K562 (cell line): ENCODE measurements at regions not wholly inside any gene's neighbourhood (a gene's known extent, or its start where the extent isn't known, plus 50 kb on each side); places are given as distances from the start of the nearest gene placed in this dataset.

Experiments used
- ATAC-seq: fragments of 200-7000 bp; cut with Tn5 transposase; 3 replicates; pipeline ENCODE4 v1.9.1; 2020; ENCODE audit warnings: moderate library complexity
- BruUV-seq: library from RNA; stranded (reverse); fragments of 400-500 nt; replicated peaks from 2 replicates; lab custom pipeline; 2021; lab: Mats Ljungman, UMichigan
- CTCF ChIA-PET: fragments of 300-600 bp; formaldehyde crosslinking; extraction: SDS; loops from one replicate; lab custom pipeline; 2021; ENCODE audit warnings: low intra/inter-chr PET ratio; lab: Yijun Ruan, JAX
- POLR2A ChIA-PET: fragments of 300-600, 350-650 bp; sonication (Branson Sonifier 250); formaldehyde crosslinking; extraction: SDS; loops from one replicate; lab custom pipeline; 2021; ENCODE audit warnings: antibody characterized with exemption, inconsistent platforms; lab: Yijun Ruan, JAX
- DNase-seq, 4 experiments: peaks; one replicate each; pipeline versions ENCODE4 v3.0.0 to v3.0.0-alpha.2; 2011 to 2018; ENCODE audit warnings: low spot score in 3 of 4, mixed read lengths in 3 of 4; ENCODE audit errors: extremely low read depth in 1 of 4
- FAIRE-seq: peaks from 2 replicates; lab custom pipeline; 2011; peaks lifted over from hg19 to GRCh38; lab: Jason Lieb, UNC
- H2AFZ ChIP-seq: 2 replicates; pipeline ENCODE4 v1.6.0; 2011; ENCODE audit warnings: low read depth, low read length, control low read depth, inconsistent platforms
- H3K27ac ChIP-seq: fragments of 200-600 bp; 3 replicates; pipeline ENCODE4 v1.8.0; 2011; ENCODE audit warnings: low read depth, mild to moderate bottlenecking, control low read depth, inconsistent platforms, low read length, moderate library complexity, mixed read lengths; ENCODE audit errors: extremely low read depth
- H3K27me3 ChIP-seq, 2 experiments: fragments of 300-600 bp in 1 of 2; 2 replicates in 1 of 2; 3 replicates in 1 of 2; pipeline versions ENCODE4 v1.6.0 to v1.8.0; 2011; ENCODE audit warnings: inconsistent platforms in 2 of 2, low read length in 2 of 2, mild to moderate bottlenecking in 1 of 2, mixed read lengths in 1 of 2, moderate library complexity in 1 of 2; ENCODE audit not compliant: control insufficient read depth in 2 of 2, insufficient read depth in 2 of 2
- H3K36me3 ChIP-seq: fragments of 300-600 bp; 3 replicates; pipeline ENCODE4 v1.8.0; 2011; ENCODE audit warnings: mild to moderate bottlenecking, low read length, inconsistent platforms; ENCODE audit not compliant: control insufficient read depth, insufficient read depth
- H3K4me1 ChIP-seq, 2 experiments: fragments of 200-600 bp in 1 of 2; replicated peaks in 1 of 2; 2 replicates in 1 of 2; 3 replicates in 1 of 2; pipeline versions ENCODE4 v1.5.1 to v1.8.0; 2011; ENCODE audit warnings: inconsistent platforms in 2 of 2, low read length in 2 of 2, mild to moderate bottlenecking in 1 of 2, mixed read lengths in 1 of 2, moderate library complexity in 1 of 2; ENCODE audit not compliant: control insufficient read depth in 2 of 2, insufficient read depth in 2 of 2
- H3K4me2 ChIP-seq: 2 replicates; pipeline ENCODE4 v1.6.1; 2011; ENCODE audit warnings: low read length, control low read depth, inconsistent platforms, mixed read lengths; ENCODE audit not compliant: insufficient read depth
- H3K4me3 ChIP-seq: fragments of 200-600 bp; sonication (generic), shearing (Covaris generic); 2 replicates; pipeline ENCODE4 v1.5.1; 2016; ENCODE audit warnings: control low read depth, inconsistent platforms
- H3K79me2 ChIP-seq: fragments of 200-600 bp; 3 replicates; pipeline ENCODE4 v1.8.0; 2011; ENCODE audit warnings: low read length, inconsistent platforms; ENCODE audit not compliant: control insufficient read depth, insufficient read depth
- H3K9ac ChIP-seq, 2 experiments: 2 replicates each; pipeline versions ENCODE4 v1.6.0 to v1.6.1; 2011; ENCODE audit warnings: low read depth in 2 of 2, low read length in 2 of 2, control low read depth in 1 of 2, inconsistent platforms in 1 of 2, mild to moderate bottlenecking in 1 of 2, mixed read lengths in 1 of 2; ENCODE audit not compliant: insufficient read depth in 1 of 2
- H3K9me1 ChIP-seq: one replicate; pipeline ENCODE4 v1.6.0; 2011; ENCODE audit warnings: inconsistent platforms, mild to moderate bottlenecking, low read length, moderate library complexity; ENCODE audit not compliant: control insufficient read depth, insufficient read depth
- H3K9me3 ChIP-seq: replicated peaks from 2 replicates; pipeline ENCODE4 v1.5.1; 2011; ENCODE audit warnings: low read depth, low read length, inconsistent platforms; ENCODE audit not compliant: control insufficient read depth, insufficient read depth
- H4K20me1 ChIP-seq: replicated peaks from 2 replicates; pipeline ENCODE4 v1.6.1; 2011; ENCODE audit warnings: low read length, inconsistent platforms, mixed read lengths; ENCODE audit not compliant: control insufficient read depth, insufficient read depth
- CBX8 ChIP-seq: fragments of 200-600 bp; sonication (generic); IDR thresholded peaks from 2 replicates; pipeline ENCODE4 v1.6.1; 2012; ENCODE audit warnings: borderline replicate concordance, mixed run types, low read depth, mild to moderate bottlenecking, moderate library complexity, mixed read lengths, low read length, control low read depth, inconsistent platforms; ENCODE audit not compliant: poor library complexity, severe bottlenecking; ENCODE audit errors: extremely low read depth
- MLLT1 ChIP-seq, 2 experiments: fragments of 450-650 bp; IDR thresholded peaks; 2 replicates each; pipeline ENCODE4 v1.6.1; 2016
- ZBTB17 ChIP-seq: fragments of 450-650 bp; formaldehyde crosslinking; IDR thresholded peaks from 2 replicates; pipeline ENCODE4 v1.4.0; 2020; ENCODE audit warnings: mild to moderate bottlenecking
- ZNF76 ChIP-seq: fragments of 250-450 bp; sonication (Bioruptor Pico); IDR thresholded peaks from 2 replicates; pipeline ENCODE4 v1.4.0; 2020; ENCODE audit warnings: mild to moderate bottlenecking, moderate library complexity, borderline replicate concordance
- WGBS: fragments of 100-300 bp; shearing (Covaris generic); methylation state at CpG from one replicate; pipeline ENCODE4 v1.1.6; 2016; ENCODE audit warnings: low coverage, mixed read lengths; ENCODE audit not compliant: insufficient coverage; ENCODE audit errors: missing lambda C conversion rate; 5-methylcytosine and 5-hydroxymethylcytosine counted together
- in situ Hi-C: fragments of 300-500 bp; cut with MboI; formaldehyde crosslinking; loops from 4 replicates; pipeline ENCODE4 v1.15.0; 2018; ENCODE audit warnings: inconsistent platforms, mixed read lengths
- intact Hi-C: fragments of 100-400 bp; cut with micrococcal nuclease; formaldehyde crosslinking; loops from 2 replicates; pipeline ENCODE4 v1.14.2; 2022

- no peaks in the 10 kb centered on the region for H4K20me1 ChIP-seq
- BruUV-seq = no TSS peak
- H3K79me2 ChIP-seq = no peaks in the 10 kb centered on the region
- no peak overlapping the region for H3K9ac ChIP-seq
- no peak overlapping the region for H3K4me3 ChIP-seq
- peak; percentile 93 for TF ChIP-seq ZBTB17
- no peak for TF ChIP-seq ZNF76 (CRISPR knock-in tag)
- no peak for TF ChIP-seq CBX8
- peak in 1 of 2 experiments; percentile 53; a peak in 1 of 4 replicates for TF ChIP-seq MLLT1 (IDR thresholded peaks at IDR 0.05)
- CTCF ChIA-PET = no interaction called here
- POLR2A ChIA-PET = no interaction called here
- H2AFZ ChIP-seq = no peak overlapping the region
- H3K27ac ChIP-seq = no peak overlapping the region
- H3K4me2 ChIP-seq = no peak overlapping the region
- intact Hi-C loops (loop anchor here (10.0 kb wide), 1 partner anchor 110 kb away; the partner anchor contains the start of gene SNX18), in situ Hi-C loops (no loop called here)
- no peak for ATAC-seq
- peaks cover 8 to 25% of the 10 kb centered on the region in 2 experiments; a peak in 2 of 5 replicates for H3K27me3 ChIP-seq
- no peaks in the 10 kb centered on the region for H3K9me1 ChIP-seq
- WGBS = 1% methylated on average over 9 of the region's 9 CpGs
- no peaks in the 10 kb centered on the region for H3K36me3 ChIP-seq
- no peak for DNase-seq
- no peaks in the 10 kb centered on the region for H3K9me3 ChIP-seq
- no peak for FAIRE-seq
- H3K4me1 ChIP-seq = no peaks in the 10 kb centered on the region
Observed at GRCh38 chr5:54624805-54625568, 107.4 kb downstream of the SNX18 start.
